ENCODE measurements at regions not wholly inside any gene's neighbourhood (a gene's known extent, or its start where the extent isn't known, plus 50 kb on each side); places are given as distances from the start of the nearest gene placed in this dataset.

DNA sequence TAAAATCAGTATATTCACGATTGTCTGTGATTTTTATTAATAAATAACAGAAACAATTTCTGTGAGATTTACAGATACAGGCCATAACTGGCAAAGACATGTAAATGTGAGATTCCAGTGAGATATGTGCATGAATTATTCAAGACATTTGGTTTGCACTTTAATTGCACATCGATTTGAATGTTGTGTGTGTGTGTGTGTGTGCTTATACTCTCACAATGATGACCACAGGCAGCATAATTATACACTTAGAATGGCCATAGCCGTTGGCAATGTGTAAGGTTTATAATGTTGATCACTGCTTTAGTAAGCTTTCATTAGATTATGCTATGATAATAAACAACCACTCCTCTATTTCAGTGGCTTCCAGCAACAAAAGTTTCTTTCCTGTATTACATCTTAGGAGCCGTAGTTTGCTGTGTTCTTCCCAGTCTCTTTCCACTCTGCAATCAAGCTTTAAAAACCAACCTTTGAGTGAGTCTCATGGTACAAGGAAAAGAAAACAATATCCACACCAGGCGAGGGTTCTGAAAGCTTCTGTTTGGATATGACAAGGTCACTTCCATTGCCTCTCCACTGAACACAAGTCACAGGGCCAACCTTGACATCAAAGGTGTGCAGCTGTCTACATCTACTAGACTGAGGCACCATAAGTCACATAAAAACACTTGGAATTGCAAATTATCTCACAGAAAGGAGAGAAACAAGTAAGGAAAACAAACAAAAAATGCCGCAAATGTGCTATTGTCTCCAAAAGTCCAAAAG is 897.7 kb downstream of the RAB28 start:
- Mint-ChIP-seq H3K4me3 (no peak overlapping the region), H3K36me3 (ENCODE audit: insufficient read depth) (no peaks in the 10 kb centered on the region), H3K27me3 (ENCODE audit: low read depth) (no peaks in the 10 kb centered on the region), H3K4me1 (ENCODE audit: low read depth) (no peaks in the 10 kb centered on the region), H3K9me3 (no peaks in the 10 kb centered on the region)
- ATAC-seq (no peak), DNase-seq (no peak)

DNA sequence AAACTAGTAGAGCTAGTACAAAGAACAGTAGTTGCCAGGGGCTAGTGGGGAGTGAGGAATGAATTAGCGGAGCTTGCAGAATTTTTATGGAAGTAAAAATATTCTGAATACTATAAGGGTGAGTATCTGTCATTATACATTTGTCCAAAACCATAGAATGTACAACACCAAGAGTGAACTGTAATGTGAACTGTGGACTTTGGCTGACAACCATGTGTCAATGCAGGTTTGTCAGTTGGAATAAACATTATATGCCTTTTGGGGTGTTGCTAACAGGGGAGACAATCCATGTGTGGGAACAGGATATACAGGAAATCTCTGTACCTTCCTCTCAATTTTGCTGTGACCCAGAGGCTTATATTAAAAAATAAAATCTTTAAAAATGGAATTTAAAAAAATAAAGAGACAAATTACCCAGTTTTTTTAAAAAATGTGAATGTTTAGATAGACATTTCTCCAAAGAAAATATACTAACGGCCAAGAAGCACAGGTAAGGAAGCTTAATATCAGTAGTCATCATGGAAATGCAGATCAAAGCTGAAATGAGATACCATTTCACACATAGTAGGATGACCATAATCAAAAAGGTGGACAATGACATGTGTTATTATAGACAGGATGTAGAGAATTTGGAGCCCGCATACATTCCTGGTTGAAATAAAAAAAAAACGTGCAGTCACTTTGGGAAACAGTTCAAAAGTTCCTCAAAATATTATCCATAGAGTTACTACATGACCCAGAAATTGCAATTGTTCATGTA is 899.8 kb downstream of the RAB28 start:
- Mint-ChIP-seq H3K9me3 (no peaks in the 10 kb centered on the region), H3K4me3 (no peak overlapping the region), H3K27me3 (ENCODE audit: low read depth) (no peaks in the 10 kb centered on the region), H3K4me1 (ENCODE audit: low read depth) (no peaks in the 10 kb centered on the region), H3K36me3 (ENCODE audit: insufficient read depth) (no peaks in the 10 kb centered on the region)
- no peak for ATAC-seq
- no peak for DNase-seq

DNA sequence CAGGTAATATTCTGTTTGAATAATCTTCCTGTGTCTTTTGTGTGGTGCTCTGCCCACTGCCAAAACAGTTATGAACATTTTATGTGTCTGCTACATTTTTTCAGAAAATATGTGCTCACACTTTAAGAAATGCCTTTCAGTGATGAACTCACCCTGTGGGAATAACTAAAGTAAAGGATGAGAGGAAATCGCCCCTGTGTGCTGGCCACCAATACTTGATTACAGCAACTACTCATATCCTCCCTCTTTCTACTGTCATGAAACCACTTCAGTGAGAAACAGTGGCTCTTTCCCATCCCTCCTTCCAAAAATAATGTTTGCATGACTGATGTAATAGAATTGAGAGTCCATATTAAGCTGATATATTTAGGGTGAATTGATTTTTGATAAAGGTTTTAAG is 900.9 kb downstream of the RAB28 start:
- Mint-ChIP-seq H3K36me3 (ENCODE audit: insufficient read depth) (no peaks in the 10 kb centered on the region), H3K4me1 (ENCODE audit: low read depth) (no peaks in the 10 kb centered on the region), H3K4me3 (no peak overlapping the region), H3K9me3 (no peaks in the 10 kb centered on the region), H3K27me3 (ENCODE audit: low read depth) (no peaks in the 10 kb centered on the region)
- DNase-seq (no peak), ATAC-seq (no peak)

DNA sequence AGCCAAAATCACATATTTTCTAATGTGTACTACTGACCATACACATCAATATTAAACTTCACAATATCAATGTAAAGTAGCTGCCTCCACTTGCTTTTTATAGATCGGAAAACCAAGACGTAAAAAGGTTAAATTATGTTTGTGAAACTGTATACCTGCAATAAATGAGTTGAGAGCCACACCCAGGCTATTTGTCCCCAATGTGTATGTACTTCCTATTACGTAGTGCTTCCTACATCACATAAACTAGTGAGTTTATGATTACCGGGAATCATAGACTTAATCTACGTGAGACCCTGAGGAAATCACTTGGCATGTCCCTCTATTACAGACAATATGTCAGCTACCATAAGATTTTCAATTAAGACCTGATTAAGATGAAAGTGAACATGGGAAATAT is 903.4 kb downstream of the RAB28 start:
- Mint-ChIP-seq H3K27me3 (ENCODE audit: low read depth) (no peaks in the 10 kb centered on the region), H3K9me3 (no peaks in the 10 kb centered on the region), H3K4me3 (no peak overlapping the region), H3K4me1 (ENCODE audit: low read depth) (no peaks in the 10 kb centered on the region), H3K36me3 (ENCODE audit: insufficient read depth) (no peaks in the 10 kb centered on the region)
- no peak for ATAC-seq
- DNase-seq: no peak

DNA sequence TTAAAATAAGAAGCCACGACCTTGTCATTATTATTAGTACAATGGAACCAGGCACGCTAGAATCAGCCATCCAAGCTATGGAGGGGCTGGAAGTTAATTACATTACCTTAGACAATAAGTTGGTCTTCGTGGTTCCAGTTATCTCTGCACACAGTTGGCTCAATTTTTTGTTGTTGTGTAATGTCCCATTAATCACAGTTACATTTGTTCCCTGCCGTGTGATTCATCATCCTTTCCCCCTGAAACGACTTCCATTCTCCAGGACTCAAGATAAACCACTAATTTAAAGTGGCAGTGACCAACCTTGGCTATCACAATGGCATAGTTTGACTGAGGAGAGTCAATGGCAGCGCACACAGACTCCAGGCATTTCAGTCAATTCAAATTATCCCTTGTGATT is 905.0 kb downstream of the RAB28 start:
- no peaks in the 10 kb centered on the region for H3K9me3 Mint-ChIP-seq
- no peak overlapping the region for H3K4me3 Mint-ChIP-seq
- no peaks in the 10 kb centered on the region for H3K27me3 Mint-ChIP-seq (ENCODE audit: low read depth)
- no peaks in the 10 kb centered on the region for H3K4me1 Mint-ChIP-seq (ENCODE audit: low read depth)
- ATAC-seq (no peak), DNase-seq (no peak)
- H3K36me3 Mint-ChIP-seq (ENCODE audit: insufficient read depth): no peaks in the 10 kb centered on the region

DNA sequence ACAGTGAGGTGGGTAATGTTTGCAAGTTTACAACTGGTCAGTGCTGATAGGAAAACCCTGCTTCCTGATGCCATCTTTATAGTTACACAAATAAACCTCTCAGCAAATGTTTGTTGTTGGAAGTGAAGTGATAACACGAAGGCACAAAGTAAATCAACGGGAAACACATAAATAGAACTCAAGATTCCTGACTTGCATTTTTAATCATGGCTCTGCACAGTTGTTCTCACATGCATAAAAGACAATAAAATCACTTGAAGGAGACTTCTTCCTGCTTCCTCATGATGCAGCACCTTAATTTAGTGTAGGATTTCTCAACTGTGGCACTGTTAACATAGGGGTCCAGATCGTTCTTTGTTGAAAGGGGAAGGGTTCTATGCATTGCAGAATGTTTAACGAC is 907.7 kb downstream of the RAB28 start:
- Mint-ChIP-seq H3K4me1 (ENCODE audit: low read depth) (no peaks in the 10 kb centered on the region), H3K27me3 (ENCODE audit: low read depth) (no peaks in the 10 kb centered on the region), H3K36me3 (ENCODE audit: insufficient read depth) (no peaks in the 10 kb centered on the region), H3K9me3 (no peaks in the 10 kb centered on the region), H3K4me3 (no peak overlapping the region)
- DNase-seq: no peak
- no peak for ATAC-seq

DNA sequence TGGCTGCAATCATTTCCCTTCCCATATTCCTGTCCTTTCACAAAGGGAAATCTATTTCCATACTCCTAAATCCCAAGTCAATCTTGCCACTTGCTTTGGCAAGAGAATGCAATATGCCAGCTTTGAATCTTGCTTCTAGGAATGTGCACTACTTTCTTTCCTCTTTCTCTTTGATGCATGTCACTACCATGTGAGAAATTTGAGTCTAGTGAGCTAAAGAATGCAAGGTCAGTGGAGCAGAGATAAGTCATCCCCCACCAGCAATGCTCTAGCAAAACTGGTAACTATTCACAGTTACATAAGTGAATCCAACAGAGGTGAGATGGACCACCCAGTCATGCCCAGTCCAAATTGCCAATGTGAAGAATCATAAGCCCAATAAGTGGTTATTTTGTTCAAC is 910.4 kb downstream of the RAB28 start:
- H3K9me3 Mint-ChIP-seq: no peaks in the 10 kb centered on the region
- ATAC-seq (no peak), DNase-seq (no peak)
- H3K36me3 Mint-ChIP-seq (ENCODE audit: insufficient read depth): no peaks in the 10 kb centered on the region
- no peaks in the 10 kb centered on the region for H3K4me1 Mint-ChIP-seq (ENCODE audit: low read depth)
- H3K27me3 Mint-ChIP-seq (ENCODE audit: low read depth): no peaks in the 10 kb centered on the region
- H3K4me3 Mint-ChIP-seq: no peak overlapping the region

DNA sequence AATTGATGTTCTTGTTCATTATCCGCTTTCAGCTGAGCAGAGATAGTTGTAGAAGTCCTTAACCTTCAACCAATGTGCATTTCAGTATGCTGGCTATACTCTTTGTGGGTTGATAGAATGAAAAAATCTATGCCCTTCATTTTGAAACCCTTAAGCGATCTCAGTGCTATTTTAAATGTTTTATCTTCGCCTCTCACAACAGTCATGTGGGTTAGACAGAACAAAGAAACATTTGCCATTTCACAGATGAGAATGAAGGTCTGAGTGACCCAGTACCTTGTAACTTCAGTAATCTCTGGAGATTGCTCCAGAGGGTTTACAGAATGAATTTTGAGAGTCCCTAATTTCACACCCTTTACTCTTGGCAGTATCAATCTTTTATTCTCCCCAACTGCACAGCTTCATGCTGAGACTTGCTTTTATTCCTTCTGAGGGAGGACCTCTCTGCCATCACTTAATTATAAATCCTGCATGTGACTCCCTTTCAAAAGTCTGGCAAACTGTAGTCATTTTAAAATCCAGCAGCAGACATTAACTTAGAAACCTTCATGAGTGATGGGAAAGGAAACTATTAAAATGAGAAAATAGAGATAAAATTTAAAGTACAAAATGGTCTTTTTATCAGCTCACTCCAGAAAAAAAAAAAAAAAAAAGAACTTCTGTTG is 921.5 kb downstream of the RAB28 start:
- Mint-ChIP-seq H3K4me3 (no peak overlapping the region), H3K9me3 (peaks cover 13% of the 10 kb centered on the region), H3K27me3 (ENCODE audit: low read depth) (no peaks in the 10 kb centered on the region), H3K4me1 (ENCODE audit: low read depth) (no peaks in the 10 kb centered on the region), H3K36me3 (ENCODE audit: insufficient read depth) (no peaks in the 10 kb centered on the region)
- no peak for DNase-seq
- no peak for ATAC-seq

DNA sequence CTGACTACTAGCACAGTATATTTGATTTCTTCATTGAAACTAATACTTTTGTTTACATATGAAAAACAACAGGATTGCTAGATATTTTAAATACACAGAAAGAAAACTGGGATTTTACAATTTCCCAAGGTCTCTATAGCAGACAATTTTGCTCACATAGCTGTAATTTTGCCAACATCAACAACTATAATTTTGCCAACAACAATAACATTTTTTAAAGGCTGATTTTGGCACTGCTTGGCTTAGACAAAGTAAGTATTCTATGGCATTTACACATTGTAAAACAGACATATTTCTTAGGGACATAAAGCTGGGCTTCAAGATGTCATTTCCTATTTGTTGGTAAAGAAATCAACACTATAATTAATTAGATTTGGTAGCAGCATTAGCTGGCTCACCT is 922.1 kb downstream of the RAB28 start:
- no peaks in the 10 kb centered on the region for H3K4me1 Mint-ChIP-seq (ENCODE audit: low read depth)
- no peaks in the 10 kb centered on the region for H3K27me3 Mint-ChIP-seq (ENCODE audit: low read depth)
- H3K36me3 Mint-ChIP-seq (ENCODE audit: insufficient read depth): no peaks in the 10 kb centered on the region
- DNase-seq (no peak), ATAC-seq (no peak)
- H3K9me3 Mint-ChIP-seq: peaks cover 14% of the 10 kb centered on the region
- no peak overlapping the region for H3K4me3 Mint-ChIP-seq

DNA sequence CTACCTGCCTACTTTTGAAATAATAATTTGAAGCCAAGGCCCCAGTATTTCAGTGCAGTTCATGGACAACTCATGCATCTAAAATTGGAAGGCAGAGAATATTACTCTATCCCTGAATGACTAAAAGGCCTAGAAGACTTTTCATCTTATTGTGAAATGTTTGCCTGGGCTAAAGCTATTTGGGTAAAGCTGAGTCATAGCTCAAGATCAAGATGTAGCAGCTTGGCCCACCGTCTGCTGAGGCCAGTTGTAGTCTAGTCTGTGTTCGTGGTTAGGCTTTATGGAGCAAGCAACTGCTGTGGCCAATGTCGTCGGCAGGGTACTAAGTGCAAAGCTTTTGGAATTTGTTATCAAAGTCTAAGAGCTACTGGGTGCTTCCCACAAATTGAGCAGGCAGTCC is 929.1 kb downstream of the RAB28 start:
- H3K4me3 Mint-ChIP-seq: no peak overlapping the region
- H3K36me3 Mint-ChIP-seq (ENCODE audit: insufficient read depth): no peaks in the 10 kb centered on the region
- no peaks in the 10 kb centered on the region for H3K4me1 Mint-ChIP-seq (ENCODE audit: low read depth)
- H3K27me3 Mint-ChIP-seq (ENCODE audit: low read depth): no peaks in the 10 kb centered on the region
- no peak for DNase-seq
- peaks cover 16% of the 10 kb centered on the region for H3K9me3 Mint-ChIP-seq
- ATAC-seq: no peak

DNA sequence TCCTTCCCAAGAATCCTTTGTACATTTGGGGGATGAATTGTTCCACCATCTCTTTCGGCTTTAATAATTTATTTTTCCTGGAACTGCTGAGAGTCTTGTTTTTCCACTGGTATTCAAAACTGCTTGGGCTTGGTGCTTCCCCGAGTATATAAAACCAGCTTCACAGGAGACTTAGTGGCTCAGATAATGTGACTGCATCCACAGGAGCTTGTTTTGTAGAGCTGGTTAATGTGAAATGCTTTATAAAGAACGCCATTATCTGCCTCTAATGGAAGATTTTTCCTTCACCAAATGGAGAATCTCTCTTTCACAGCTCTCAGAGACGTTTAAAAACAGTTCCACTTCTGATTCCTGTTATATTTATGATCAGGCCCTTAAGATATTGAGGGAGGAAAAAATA is 935.5 kb downstream of the RAB28 start:
- ATAC-seq (no peak), DNase-seq (no peak)
- H3K4me3 Mint-ChIP-seq: no peak overlapping the region
- H3K4me1 Mint-ChIP-seq (ENCODE audit: low read depth): no peaks in the 10 kb centered on the region
- H3K9me3 Mint-ChIP-seq: peaks cover 3% of the 10 kb centered on the region
- no peaks in the 10 kb centered on the region for H3K27me3 Mint-ChIP-seq (ENCODE audit: low read depth)
- H3K36me3 Mint-ChIP-seq (ENCODE audit: insufficient read depth): no peaks in the 10 kb centered on the region

DNA sequence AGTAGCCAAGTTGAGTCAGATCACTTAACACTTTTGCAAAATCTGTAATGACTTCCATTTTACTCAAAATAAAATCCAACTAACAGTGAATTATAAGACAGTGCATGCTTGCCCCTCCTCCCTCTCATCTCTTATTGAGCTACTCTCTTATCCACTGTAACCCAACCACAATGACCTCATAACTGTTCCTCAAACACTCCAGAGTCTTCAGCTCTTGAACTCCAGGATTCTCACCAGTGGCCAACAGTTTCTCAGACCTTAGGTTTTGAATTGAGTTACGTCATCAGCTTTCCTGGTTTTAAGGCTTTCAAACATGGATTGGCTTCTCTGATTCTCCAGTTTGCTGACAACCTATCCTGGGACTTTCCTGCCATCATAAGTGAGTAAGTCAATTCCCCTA is 938.3 kb downstream of the RAB28 start:
- no peaks in the 10 kb centered on the region for H3K27me3 Mint-ChIP-seq (ENCODE audit: low read depth)
- H3K9me3 Mint-ChIP-seq: no peaks in the 10 kb centered on the region
- H3K4me1 Mint-ChIP-seq (ENCODE audit: low read depth): no peaks in the 10 kb centered on the region
- no peaks in the 10 kb centered on the region for H3K36me3 Mint-ChIP-seq (ENCODE audit: insufficient read depth)
- no peak overlapping the region for H3K4me3 Mint-ChIP-seq
- DNase-seq (no peak), ATAC-seq (no peak)

DNA sequence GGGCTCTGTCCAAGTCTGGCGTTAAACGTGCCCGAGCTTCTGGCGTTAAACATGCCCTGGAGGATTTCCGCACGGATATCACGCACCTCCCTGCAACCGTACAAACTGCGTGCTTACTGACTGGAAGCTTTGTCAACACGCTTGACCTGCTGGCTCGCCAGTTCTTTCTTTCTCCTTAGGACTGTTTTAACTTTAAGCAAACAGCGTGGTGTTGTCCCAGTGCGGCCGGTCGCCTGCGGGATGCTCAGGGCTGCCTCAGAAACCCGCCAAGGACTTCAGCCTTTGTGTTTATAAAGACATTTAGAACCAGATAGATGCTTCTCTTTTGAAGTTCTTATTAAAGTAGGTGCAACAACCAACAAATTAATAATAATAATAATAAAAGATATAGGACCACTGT is 946.0 kb downstream of the RAB28 start:
- Mint-ChIP-seq H3K4me1 (ENCODE audit: low read depth) (no peaks in the 10 kb centered on the region), H3K4me3 (no peak overlapping the region), H3K9me3 (peaks cover 5% of the 10 kb centered on the region), H3K27me3 (ENCODE audit: low read depth) (no peaks in the 10 kb centered on the region), H3K36me3 (ENCODE audit: insufficient read depth) (no peaks in the 10 kb centered on the region)
- ATAC-seq (no peak), DNase-seq (no peak)

DNA sequence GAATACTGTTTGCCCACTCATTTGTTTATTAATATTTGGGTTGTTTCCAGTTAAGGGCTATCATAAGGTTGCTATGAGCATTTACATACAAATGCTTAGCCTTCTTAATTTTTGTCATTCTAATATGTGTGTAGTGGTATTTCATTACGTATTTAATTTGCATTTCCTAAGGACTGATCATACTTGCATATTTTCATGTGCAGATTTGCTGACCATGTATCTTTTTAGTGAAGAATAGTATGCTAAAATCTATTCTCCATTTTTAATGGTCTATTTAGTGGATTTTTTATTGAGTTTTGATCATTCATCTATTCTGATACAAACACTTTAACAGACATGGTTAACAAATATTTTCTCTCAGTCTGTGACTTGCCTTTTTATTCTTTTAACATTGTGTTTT is 949.5 kb downstream of the RAB28 start:
- H3K36me3 Mint-ChIP-seq (ENCODE audit: insufficient read depth): no peaks in the 10 kb centered on the region
- no peaks in the 10 kb centered on the region for H3K27me3 Mint-ChIP-seq (ENCODE audit: low read depth)
- no peak overlapping the region for H3K4me3 Mint-ChIP-seq
- H3K9me3 Mint-ChIP-seq: peaks cover 1% of the 10 kb centered on the region
- ATAC-seq (no peak), DNase-seq (no peak)
- no peaks in the 10 kb centered on the region for H3K4me1 Mint-ChIP-seq (ENCODE audit: low read depth)

DNA sequence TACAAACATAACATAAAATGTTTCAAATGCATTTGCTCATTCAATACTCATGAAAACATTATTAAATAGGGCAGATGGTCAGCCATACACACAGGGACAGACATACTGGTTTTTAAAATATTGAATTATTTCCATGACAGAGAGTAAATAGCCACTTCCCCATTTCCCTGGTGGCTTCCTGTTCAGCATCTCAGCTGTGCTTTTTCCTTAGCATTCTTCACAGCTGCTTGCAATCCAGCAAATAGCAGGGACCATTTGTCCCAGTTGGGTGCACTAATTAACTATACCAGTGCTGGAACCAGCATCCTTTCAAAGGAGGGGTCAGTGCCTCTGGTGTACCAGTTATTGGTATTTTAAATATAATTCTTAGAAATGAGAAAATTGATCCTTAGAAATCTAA is 964.7 kb downstream of the RAB28 start:
- H3K4me3 Mint-ChIP-seq: no peak overlapping the region
- no peaks in the 10 kb centered on the region for H3K27me3 Mint-ChIP-seq (ENCODE audit: low read depth)
- ATAC-seq: no peak

More for the DNA sequence above, 964.7 kb downstream of the RAB28 start:
- no peak for DNase-seq
- Mint-ChIP-seq H3K9me3 (no peaks in the 10 kb centered on the region), H3K36me3 (ENCODE audit: insufficient read depth) (no peaks in the 10 kb centered on the region), H3K4me1 (ENCODE audit: low read depth) (no peaks in the 10 kb centered on the region)
